ENCODE measurements at regions not wholly inside any gene's neighbourhood (a gene's known extent, or its start where the extent isn't known, plus 50 kb on each side); places are given as distances from the start of the nearest gene placed in this dataset.

- TF ChIP-seq, protein P1, sequence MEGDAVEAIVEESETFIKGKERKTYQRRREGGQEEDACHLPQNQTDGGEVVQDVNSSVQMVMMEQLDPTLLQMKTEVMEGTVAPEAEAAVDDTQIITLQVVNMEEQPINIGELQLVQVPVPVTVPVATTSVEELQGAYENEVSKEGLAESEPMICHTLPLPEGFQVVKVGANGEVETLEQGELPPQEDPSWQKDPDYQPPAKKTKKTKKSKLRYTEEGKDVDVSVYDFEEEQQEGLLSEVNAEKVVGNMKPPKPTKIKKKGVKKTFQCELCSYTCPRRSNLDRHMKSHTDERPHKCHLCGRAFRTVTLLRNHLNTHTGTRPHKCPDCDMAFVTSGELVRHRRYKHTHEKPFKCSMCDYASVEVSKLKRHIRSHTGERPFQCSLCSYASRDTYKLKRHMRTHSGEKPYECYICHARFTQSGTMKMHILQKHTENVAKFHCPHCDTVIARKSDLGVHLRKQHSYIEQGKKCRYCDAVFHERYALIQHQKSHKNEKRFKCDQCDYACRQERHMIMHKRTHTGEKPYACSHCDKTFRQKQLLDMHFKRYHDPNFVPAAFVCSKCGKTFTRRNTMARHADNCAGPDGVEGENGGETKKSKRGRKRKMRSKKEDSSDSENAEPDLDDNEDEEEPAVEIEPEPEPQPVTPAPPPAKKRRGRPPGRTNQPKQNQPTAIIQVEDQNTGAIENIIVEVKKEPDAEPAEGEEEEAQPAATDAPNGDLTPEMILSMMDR (IDR thresholded peaks at IDR 0.05): no peak
- TF ChIP-seq POLR2A (IDR thresholded peaks at IDR 0.05): no peak
These were observed 87.7 kb upstream of the KLF4 start for GRCh38 chr9:107577140-107577776.

All from right lobe of liver (tissue), 4 donors.